ENCODE measurements at regions not wholly inside any gene's neighbourhood (a gene's known extent, or its start where the extent isn't known, plus 50 kb on each side); places are given as distances from the start of the nearest gene placed in this dataset.

- intact Hi-C loops (cut with micrococcal nuclease), result no loop called here
- Histone ChIP-seq H3K9me3 (replicated peaks in 1 of 2; ENCODE audit: control insufficient read depth in 1 of 2, insufficient read depth in 1 of 2, low read length in 2 of 2) (peaks cover 0 to 6% of the 10 kb centered on the region in 2 donors), H3K36me3 (replicated peaks in 1 of 2; ENCODE audit: control insufficient read depth in 1 of 2, insufficient read depth in 2 of 2, low read length in 2 of 2) (no peaks in the 10 kb centered on the region), H3K4me1 (ENCODE audit: control insufficient read depth in 1 of 2, insufficient read depth in 2 of 2, low read length in 2 of 2) (no peaks in the 10 kb centered on the region), H3K27me3 (ENCODE audit: control insufficient read depth in 2 of 2, insufficient read depth in 2 of 2, low read length in 2 of 2) (no peaks in the 10 kb centered on the region), H4K20me1 (ENCODE audit: insufficient read depth, low read length) (no peaks in the 10 kb centered on the region), H3K4me2 (replicated peaks; ENCODE audit: extremely low read depth, low read length, poor library complexity, severe bottlenecking) (no peak overlapping the region), H3K79me2 (ENCODE audit: insufficient read depth, low read length) (no peaks in the 10 kb centered on the region), H3K4me3 (replicated peaks in 1 of 3; ENCODE audit: low read depth in 2 of 3, low read length in 3 of 3) (no peak overlapping the region), H2AFZ (ENCODE audit: insufficient read depth, low read depth, low read length, poor library complexity, severe bottlenecking) (no peak overlapping the region), H3K9ac (ENCODE audit: insufficient read depth, low read length, poor library complexity, severe bottlenecking) (no peak overlapping the region), H3K27ac (ENCODE audit: low read depth in 1 of 2, low read length in 2 of 2) (no peak overlapping the region)
- no peaks in the 10 kb centered on the region for H3K27me3 Mint-ChIP-seq (ENCODE audit: low read depth in 3 of 3)
- TF ChIP-seq, protein P1, sequence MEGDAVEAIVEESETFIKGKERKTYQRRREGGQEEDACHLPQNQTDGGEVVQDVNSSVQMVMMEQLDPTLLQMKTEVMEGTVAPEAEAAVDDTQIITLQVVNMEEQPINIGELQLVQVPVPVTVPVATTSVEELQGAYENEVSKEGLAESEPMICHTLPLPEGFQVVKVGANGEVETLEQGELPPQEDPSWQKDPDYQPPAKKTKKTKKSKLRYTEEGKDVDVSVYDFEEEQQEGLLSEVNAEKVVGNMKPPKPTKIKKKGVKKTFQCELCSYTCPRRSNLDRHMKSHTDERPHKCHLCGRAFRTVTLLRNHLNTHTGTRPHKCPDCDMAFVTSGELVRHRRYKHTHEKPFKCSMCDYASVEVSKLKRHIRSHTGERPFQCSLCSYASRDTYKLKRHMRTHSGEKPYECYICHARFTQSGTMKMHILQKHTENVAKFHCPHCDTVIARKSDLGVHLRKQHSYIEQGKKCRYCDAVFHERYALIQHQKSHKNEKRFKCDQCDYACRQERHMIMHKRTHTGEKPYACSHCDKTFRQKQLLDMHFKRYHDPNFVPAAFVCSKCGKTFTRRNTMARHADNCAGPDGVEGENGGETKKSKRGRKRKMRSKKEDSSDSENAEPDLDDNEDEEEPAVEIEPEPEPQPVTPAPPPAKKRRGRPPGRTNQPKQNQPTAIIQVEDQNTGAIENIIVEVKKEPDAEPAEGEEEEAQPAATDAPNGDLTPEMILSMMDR (IDR thresholded peaks at IDR 0.05), result no peak
- H3K4me1 Mint-ChIP-seq, result no peaks in the 10 kb centered on the region
- no peak overlapping the region for H3K4me3 Mint-ChIP-seq
- no peak for DNase-seq
- peaks cover 0 to 7% (median 5%) of the 10 kb centered on the region in 7 donors for H3K9me3 Mint-ChIP-seq
- H3K36me3 Mint-ChIP-seq, result no peaks in the 10 kb centered on the region
- no peak overlapping the region for H3K27ac Mint-ChIP-seq
Observed at GRCh38 chr6:147689398-147689797, 180.9 kb downstream of the SAMD5 start.

GRCh38 chr6:147691446-147691845, 183.0 kb downstream of the SAMD5 start:
- Histone ChIP-seq H3K9ac (ENCODE audit: insufficient read depth, low read length, poor library complexity, severe bottlenecking) (no peak overlapping the region), H3K36me3 (replicated peaks in 1 of 2; ENCODE audit: control insufficient read depth in 1 of 2, insufficient read depth in 2 of 2, low read length in 2 of 2) (no peaks in the 10 kb centered on the region), H3K4me2 (replicated peaks; ENCODE audit: extremely low read depth, low read length, poor library complexity, severe bottlenecking) (no peak overlapping the region), H2AFZ (ENCODE audit: insufficient read depth, low read depth, low read length, poor library complexity, severe bottlenecking) (no peak overlapping the region), H3K4me3 (replicated peaks in 1 of 3; ENCODE audit: low read depth in 2 of 3, low read length in 3 of 3) (no peak overlapping the region), H4K20me1 (ENCODE audit: insufficient read depth, low read length) (no peaks in the 10 kb centered on the region), H3K79me2 (ENCODE audit: insufficient read depth, low read length) (no peaks in the 10 kb centered on the region), H3K4me1 (ENCODE audit: control insufficient read depth in 1 of 2, insufficient read depth in 2 of 2, low read length in 2 of 2) (no peaks in the 10 kb centered on the region), H3K27me3 (ENCODE audit: control insufficient read depth in 2 of 2, insufficient read depth in 2 of 2, low read length in 2 of 2) (no peaks in the 10 kb centered on the region), H3K9me3 (replicated peaks in 1 of 2; ENCODE audit: control insufficient read depth in 1 of 2, insufficient read depth in 1 of 2, low read length in 2 of 2) (peaks cover 0 to 6% of the 10 kb centered on the region in 2 donors), H3K27ac (ENCODE audit: low read depth in 1 of 2, low read length in 2 of 2) (no peak overlapping the region)
- TF ChIP-seq, protein P1 (IDR thresholded peaks at IDR 0.05), result no peak
- H3K36me3 Mint-ChIP-seq, result no peaks in the 10 kb centered on the region
- intact Hi-C loops (cut with micrococcal nuclease), result no loop called here
- H3K27ac Mint-ChIP-seq, result no peak overlapping the region
- WGBS (ENCODE audit: insufficient coverage), result no CpG with 5 or more reads among the region's 2 CpGs
- no peaks in the 10 kb centered on the region for H3K4me1 Mint-ChIP-seq
- no peak overlapping the region for H3K4me3 Mint-ChIP-seq
- no peaks in the 10 kb centered on the region for H3K27me3 Mint-ChIP-seq (ENCODE audit: low read depth in 3 of 3)
- no peak for DNase-seq
- H3K9me3 Mint-ChIP-seq, result peaks cover 0 to 7% (median 5%) of the 10 kb centered on the region in 7 donors
